ENCODE measurements at regions not wholly inside any gene's neighbourhood (a gene's known extent, or its start where the extent isn't known, plus 50 kb on each side); places are given as distances from the start of the nearest gene placed in this dataset.

GRCh38 chr7:112866424-112866823, 76.2 kb upstream of the TMEM168 start:
- Histone ChIP-seq H3K36me3 (no peaks in the 10 kb centered on the region), H3K27me3 (no peaks in the 10 kb centered on the region), H3K9me3 (no peaks in the 10 kb centered on the region), H3K4me1 (no peaks in the 10 kb centered on the region), H3K4me3 (no peak overlapping the region), H3K27ac (no peak overlapping the region)
- TF ChIP-seq POLR2A (IDR thresholded peaks at IDR 0.05) = no peak
- TF ChIP-seq CTCF (IDR thresholded peaks at IDR 0.05) = no peak
- intact Hi-C loops (cut with DNase I; ENCODE audit: low total_unique reads) = no loop called here
- DNase-seq = no peak

GRCh38 chr7:112864380-112864779, 74.2 kb upstream of the TMEM168 start:
- Histone ChIP-seq H3K4me1 (no peaks in the 10 kb centered on the region), H3K27me3 (no peaks in the 10 kb centered on the region), H3K4me3 (no peak overlapping the region), H3K27ac (no peak overlapping the region), H3K9me3 (no peaks in the 10 kb centered on the region), H3K36me3 (no peaks in the 10 kb centered on the region)
- intact Hi-C loops (cut with DNase I; ENCODE audit: low total_unique reads) = no loop called here
- no peak for DNase-seq
- TF ChIP-seq CTCF (IDR thresholded peaks at IDR 0.05) = no peak
- TF ChIP-seq POLR2A (IDR thresholded peaks at IDR 0.05) = no peak

- TF ChIP-seq CTCF (IDR thresholded peaks at IDR 0.05) = no peak
- no peak for TF ChIP-seq POLR2A (IDR thresholded peaks at IDR 0.05)
- no peaks in the 10 kb centered on the region for H3K36me3 ChIP-seq
- H3K27ac ChIP-seq = no peak overlapping the region
- intact Hi-C loops (cut with DNase I; ENCODE audit: low total_unique reads) = no loop called here
- H3K4me1 ChIP-seq = no peaks in the 10 kb centered on the region
- H3K9me3 ChIP-seq = no peaks in the 10 kb centered on the region
- H3K4me3 ChIP-seq = no peak overlapping the region
- DNase-seq = no peak
- H3K27me3 ChIP-seq = no peaks in the 10 kb centered on the region
Observed at GRCh38 chr7:112858838-112859237, 68.6 kb upstream of the TMEM168 start.

GRCh38 chr7:112855227-112855626, 65.0 kb upstream of the TMEM168 start:
- no peak overlapping the region for H3K27ac ChIP-seq
- no peak for DNase-seq
- no peak for TF ChIP-seq CTCF (IDR thresholded peaks at IDR 0.05)
- TF ChIP-seq POLR2A (IDR thresholded peaks at IDR 0.05) = no peak
- intact Hi-C loops (cut with DNase I; ENCODE audit: low total_unique reads) = no loop called here
- H3K4me1 ChIP-seq = no peaks in the 10 kb centered on the region
- no peaks in the 10 kb centered on the region for H3K9me3 ChIP-seq
- no peaks in the 10 kb centered on the region for H3K36me3 ChIP-seq
- no peaks in the 10 kb centered on the region for H3K27me3 ChIP-seq
- H3K4me3 ChIP-seq = no peak overlapping the region

- H3K4me3 ChIP-seq = no peak overlapping the region
- no peaks in the 10 kb centered on the region for H3K36me3 ChIP-seq
- TF ChIP-seq POLR2A (IDR thresholded peaks at IDR 0.05) (no peak), CTCF (IDR thresholded peaks at IDR 0.05) (no peak)
- H3K4me1 ChIP-seq = no peaks in the 10 kb centered on the region
- H3K27me3 ChIP-seq = no peaks in the 10 kb centered on the region
- H3K9me3 ChIP-seq = no peaks in the 10 kb centered on the region
- intact Hi-C loops (cut with DNase I; ENCODE audit: low total_unique reads) = no loop called here
- DNase-seq = no peak
- H3K27ac ChIP-seq = no peak overlapping the region
Observed at GRCh38 chr7:112854169-112854568, 64.0 kb upstream of the TMEM168 start.

All from uterus (tissue), 3 donors.